ENCODE measurements at regions not wholly inside any gene's neighbourhood (a gene's known extent, or its start where the extent isn't known, plus 50 kb on each side); places are given as distances from the start of the nearest gene placed in this dataset.

DNA sequence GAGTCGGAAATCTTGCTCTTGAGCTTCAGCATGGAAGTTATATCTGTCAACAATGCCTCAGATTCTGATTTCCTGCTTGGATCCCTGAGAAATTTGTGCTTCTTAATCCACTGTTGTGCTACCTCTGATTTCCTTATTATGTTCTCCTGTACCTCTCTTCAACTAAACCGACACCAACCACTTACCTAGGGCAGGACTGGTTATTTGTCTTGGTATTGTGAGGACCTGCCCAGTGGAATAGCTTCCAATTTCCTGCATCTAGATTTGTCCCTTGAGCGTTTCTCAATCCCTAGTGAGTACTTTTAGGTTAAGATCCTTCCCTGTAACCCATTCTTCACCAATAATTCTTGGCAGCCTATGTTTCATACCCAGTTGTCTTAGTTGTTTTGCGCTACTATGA, 720.5 kb upstream of the ZNF385D start:
- CTCF ChIA-PET = no interaction called here
- DNase-seq = no peak
- Mint-ChIP-seq H3K27ac (no peak overlapping the region), H3K4me1 (ENCODE audit: low read depth) (no peaks in the 10 kb centered on the region), H3K4me3 (no peak overlapping the region), H3K9me3 (no peaks in the 10 kb centered on the region), H3K27me3 (no peaks in the 10 kb centered on the region), H3K36me3 (no peaks in the 10 kb centered on the region)
- POLR2A ChIA-PET = no interaction called here
- intact Hi-C loops (cut with micrococcal nuclease) = no loop called here

DNA sequence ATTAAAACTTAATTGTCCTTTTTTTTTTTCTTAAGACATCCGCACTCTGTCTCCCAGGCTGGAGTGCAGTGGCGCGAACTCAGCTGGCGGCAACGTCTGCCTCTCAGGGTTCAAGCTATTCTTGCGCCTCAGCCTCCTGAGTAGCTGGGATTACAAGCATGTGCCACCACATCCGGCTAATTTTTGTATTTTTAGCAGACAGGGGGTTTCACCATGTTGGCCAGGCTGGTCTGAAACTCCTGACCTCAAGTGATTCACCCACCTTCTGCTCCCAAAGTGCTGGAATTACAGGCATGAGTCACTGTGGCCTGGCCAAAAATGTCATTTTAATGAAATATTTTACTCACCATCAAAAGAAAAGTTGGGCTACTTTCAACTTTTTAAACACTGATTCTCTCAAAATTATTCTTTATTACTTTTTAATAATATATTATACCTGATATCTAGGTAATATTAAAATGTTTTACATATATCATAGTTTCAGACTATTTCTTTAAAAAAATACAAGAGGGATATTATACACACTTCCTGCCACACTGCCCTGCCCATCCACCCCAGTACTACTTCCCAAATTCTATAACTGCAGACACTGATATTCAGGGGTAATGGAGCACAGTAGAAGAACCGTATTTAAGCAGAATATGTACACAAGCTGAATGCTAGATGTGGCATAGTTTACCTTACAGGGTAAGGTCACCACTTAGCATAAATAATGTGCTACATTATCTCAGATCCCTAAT, 723.9 kb upstream of the ZNF385D start:
- intact Hi-C loops (cut with micrococcal nuclease) = no loop called here
- Mint-ChIP-seq H3K36me3 (no peaks in the 10 kb centered on the region), H3K27me3 (no peaks in the 10 kb centered on the region), H3K4me1 (ENCODE audit: low read depth) (no peaks in the 10 kb centered on the region), H3K4me3 (no peak overlapping the region), H3K9me3 (peaks cover 2% of the 10 kb centered on the region), H3K27ac (no peak overlapping the region)
- CTCF ChIA-PET = no interaction called here
- DNase-seq = no peak
- POLR2A ChIA-PET = interaction anchor here (0.6 kb wide), 1 partner anchor 1983 kb away, joined by 5 read pairs; no protein-coding TSS in a partner anchor

DNA sequence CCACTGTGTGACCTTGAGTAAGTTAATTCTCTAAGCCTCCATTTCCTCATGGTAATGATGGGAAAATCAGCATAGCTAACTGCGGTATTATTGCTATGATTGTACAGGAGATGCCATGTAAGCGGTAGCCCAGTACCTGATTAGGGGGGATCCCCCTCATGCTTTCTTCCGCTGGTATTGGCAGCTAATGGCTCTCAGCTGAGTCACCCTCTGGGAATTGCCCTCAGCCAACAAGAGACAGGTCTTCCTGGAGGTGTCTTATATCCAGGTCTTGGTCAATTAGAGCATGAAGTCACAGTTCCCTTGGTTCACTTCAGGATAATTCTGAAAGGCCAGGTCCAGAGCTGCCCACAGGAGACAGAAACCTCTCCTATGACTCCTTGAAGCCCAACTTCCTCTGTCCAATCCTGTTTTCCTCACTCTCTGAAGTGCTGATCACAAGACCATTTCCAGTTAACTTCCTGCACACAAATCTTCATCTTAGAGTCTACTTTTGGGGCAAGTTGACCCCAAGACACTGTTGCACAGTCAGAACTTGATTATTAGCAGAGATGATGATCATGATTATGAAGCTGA, 724.7 kb upstream of the ZNF385D start:
- intact Hi-C loops (cut with micrococcal nuclease) = no loop called here
- ChIA-PET POLR2A (no interaction called here), CTCF (no interaction called here)
- no peaks in the 10 kb centered on the region for H3K27me3 Mint-ChIP-seq
- H3K4me3 Mint-ChIP-seq = no peak overlapping the region
- DNase-seq = no peak
- H3K27ac Mint-ChIP-seq = no peak overlapping the region
- H3K9me3 Mint-ChIP-seq = peaks cover 2% of the 10 kb centered on the region
- no peaks in the 10 kb centered on the region for H3K4me1 Mint-ChIP-seq (ENCODE audit: low read depth)
- no peaks in the 10 kb centered on the region for H3K36me3 Mint-ChIP-seq

DNA sequence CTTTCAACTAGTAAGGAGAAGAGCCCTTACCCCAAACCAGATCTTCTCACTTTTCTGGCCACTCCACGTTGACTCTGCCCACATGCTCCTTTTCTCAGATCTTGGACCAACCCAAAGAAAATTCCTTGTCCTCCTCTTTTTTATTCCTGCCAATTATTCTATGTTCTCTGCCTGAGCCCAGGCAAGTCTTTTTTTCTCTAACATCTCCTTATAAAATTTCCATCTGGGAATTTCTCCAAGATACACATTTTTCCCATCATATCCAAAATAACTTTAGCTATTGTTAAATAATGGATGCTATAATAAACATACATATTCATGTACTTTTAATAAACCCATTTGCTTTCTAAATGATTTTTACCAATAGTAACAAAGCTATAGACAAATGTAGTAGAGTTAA, 726.0 kb upstream of the ZNF385D start:
- DNase-seq = no peak
- H3K27ac Mint-ChIP-seq = no peak overlapping the region
- peaks cover 5% of the 10 kb centered on the region for H3K9me3 Mint-ChIP-seq
- ChIA-PET CTCF (no interaction called here), POLR2A (no interaction called here)
- H3K36me3 Mint-ChIP-seq = no peaks in the 10 kb centered on the region
- H3K4me1 Mint-ChIP-seq (ENCODE audit: low read depth) = no peaks in the 10 kb centered on the region
- intact Hi-C loops (cut with micrococcal nuclease) = no loop called here
- H3K27me3 Mint-ChIP-seq = no peaks in the 10 kb centered on the region
- H3K4me3 Mint-ChIP-seq = no peak overlapping the region

DNA sequence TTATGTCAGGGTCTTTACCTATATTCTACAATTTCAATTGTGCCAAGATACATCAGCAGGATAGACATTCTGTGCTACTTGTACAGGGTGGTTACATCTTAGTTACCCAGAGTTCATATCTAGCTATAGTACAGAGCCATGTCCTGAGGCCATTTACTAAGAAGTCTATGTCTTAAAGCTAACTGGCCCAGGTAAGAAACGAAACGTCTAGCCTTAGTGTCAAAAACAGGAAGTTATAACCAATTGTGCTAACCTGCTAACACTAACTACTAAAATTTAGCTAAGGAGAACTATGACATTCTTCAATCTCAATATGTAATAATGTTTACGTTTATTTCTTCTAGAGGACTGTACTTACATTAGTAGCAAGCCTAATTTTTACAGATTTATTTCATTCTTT, 717.2 kb upstream of the UBE2E2 start:
- H3K27ac Mint-ChIP-seq = no peak overlapping the region
- ChIA-PET CTCF (no interaction called here), POLR2A (no interaction called here)
- DNase-seq = no peak
- peaks cover 6% of the 10 kb centered on the region for H3K9me3 Mint-ChIP-seq
- H3K4me1 Mint-ChIP-seq (ENCODE audit: low read depth) = no peaks in the 10 kb centered on the region
- intact Hi-C loops (cut with micrococcal nuclease) = no loop called here
- H3K36me3 Mint-ChIP-seq = no peaks in the 10 kb centered on the region
- no peaks in the 10 kb centered on the region for H3K27me3 Mint-ChIP-seq
- no peak overlapping the region for H3K4me3 Mint-ChIP-seq

DNA sequence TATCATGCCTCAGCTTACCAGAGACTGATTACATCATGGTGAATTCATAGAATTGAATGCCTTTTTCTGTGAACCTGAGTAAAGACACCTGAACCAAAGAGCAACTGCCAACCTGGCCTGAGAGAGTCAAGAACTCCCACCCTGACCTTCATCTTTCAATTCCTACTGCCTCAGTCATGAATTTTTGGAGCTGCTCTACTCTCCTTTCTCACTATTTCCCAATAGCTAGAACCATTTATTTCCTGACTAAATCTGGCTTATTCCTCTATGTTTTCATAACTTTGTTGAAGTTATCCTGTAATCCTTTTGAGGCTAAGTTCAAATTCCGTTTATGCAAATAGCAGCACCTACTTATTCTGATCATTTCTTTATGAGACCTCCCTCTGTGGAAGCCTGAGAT, 712.4 kb upstream of the UBE2E2 start:
- Mint-ChIP-seq H3K4me1 (ENCODE audit: low read depth) (no peaks in the 10 kb centered on the region), H3K27me3 (no peaks in the 10 kb centered on the region), H3K36me3 (no peaks in the 10 kb centered on the region), H3K4me3 (no peak overlapping the region), H3K27ac (no peak overlapping the region), H3K9me3 (peaks cover 5% of the 10 kb centered on the region)
- POLR2A ChIA-PET = no interaction called here
- intact Hi-C loops (cut with micrococcal nuclease) = no loop called here
- DNase-seq = no peak
- CTCF ChIA-PET = no interaction called here

DNA sequence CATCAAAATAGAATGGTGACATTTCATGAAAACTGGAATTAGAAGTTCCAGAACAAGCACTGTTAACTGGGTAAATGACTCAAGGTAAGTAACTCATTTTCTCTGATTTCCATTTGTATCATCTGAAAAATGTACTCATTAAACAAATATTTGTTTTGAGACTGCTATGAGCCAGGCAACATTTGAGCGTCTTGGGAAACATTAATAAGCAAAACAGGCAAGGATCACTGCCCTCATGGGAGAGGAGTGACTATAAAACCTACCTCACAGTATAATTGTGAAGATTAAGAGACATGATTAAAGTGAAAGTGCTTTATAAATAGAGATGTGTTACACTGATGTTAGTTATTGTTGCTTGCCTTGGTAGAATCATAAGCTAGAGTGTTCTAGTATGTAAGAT, 711.8 kb upstream of the UBE2E2 start:
- intact Hi-C loops (cut with micrococcal nuclease) = no loop called here
- Mint-ChIP-seq H3K9me3 (peaks cover 5% of the 10 kb centered on the region), H3K27ac (no peak overlapping the region), H3K4me3 (no peak overlapping the region), H3K27me3 (no peaks in the 10 kb centered on the region), H3K4me1 (ENCODE audit: low read depth) (no peaks in the 10 kb centered on the region), H3K36me3 (no peaks in the 10 kb centered on the region)
- POLR2A ChIA-PET = no interaction called here
- DNase-seq = no peak
- CTCF ChIA-PET = no interaction called here

DNA sequence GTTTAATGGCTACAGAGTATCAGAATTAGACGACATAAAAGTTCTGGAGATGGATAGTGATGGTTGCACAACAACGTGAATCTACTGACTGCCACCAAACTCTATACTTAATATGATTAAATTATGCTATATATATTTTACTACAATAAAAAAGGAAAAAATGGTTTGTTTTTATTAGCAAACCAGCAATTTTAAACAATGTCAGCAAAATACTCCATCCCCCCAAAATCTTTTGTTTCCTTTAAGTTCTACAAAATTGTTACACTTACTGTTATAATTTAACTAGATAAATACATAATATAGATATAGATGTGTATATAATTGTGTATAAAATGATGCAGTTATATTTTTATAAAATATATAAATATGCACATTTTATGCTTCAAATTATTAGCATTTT, 710.8 kb upstream of the UBE2E2 start:
- H3K4me3 Mint-ChIP-seq = no peak overlapping the region
- POLR2A ChIA-PET = no interaction called here
- CTCF ChIA-PET = no interaction called here
- H3K9me3 Mint-ChIP-seq = peaks cover 5% of the 10 kb centered on the region
- no peak for DNase-seq
- no peaks in the 10 kb centered on the region for H3K27me3 Mint-ChIP-seq
- no peaks in the 10 kb centered on the region for H3K4me1 Mint-ChIP-seq (ENCODE audit: low read depth)
- no peaks in the 10 kb centered on the region for H3K36me3 Mint-ChIP-seq
- intact Hi-C loops (cut with micrococcal nuclease) = no loop called here
- no peak overlapping the region for H3K27ac Mint-ChIP-seq

DNA sequence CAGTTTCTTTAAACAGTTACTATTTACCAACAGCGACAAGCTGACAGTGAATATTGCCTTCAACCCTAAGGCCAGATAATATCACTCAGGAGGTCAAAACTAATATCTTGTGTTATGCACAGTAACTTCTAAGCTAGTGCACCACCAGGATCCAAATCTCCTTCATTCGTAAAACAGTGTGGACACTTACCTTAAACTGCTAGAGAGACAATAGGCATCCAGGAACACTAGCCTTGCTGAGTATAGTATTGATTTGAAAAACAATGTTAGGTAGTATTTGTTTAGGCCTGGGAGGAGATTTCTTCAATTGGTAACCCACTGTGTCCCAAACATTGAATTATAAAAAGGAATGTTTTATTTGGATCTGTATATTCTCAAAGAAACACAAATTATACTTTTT, 707.9 kb upstream of the UBE2E2 start:
- intact Hi-C loops (cut with micrococcal nuclease) = no loop called here
- peaks cover 5% of the 10 kb centered on the region for H3K9me3 Mint-ChIP-seq
- POLR2A ChIA-PET = no interaction called here
- H3K4me3 Mint-ChIP-seq = no peak overlapping the region
- no peaks in the 10 kb centered on the region for H3K4me1 Mint-ChIP-seq (ENCODE audit: low read depth)
- no peak overlapping the region for H3K27ac Mint-ChIP-seq
- no peaks in the 10 kb centered on the region for H3K27me3 Mint-ChIP-seq
- CTCF ChIA-PET = interaction anchor here (0.6 kb wide), 1 partner anchor 1570 kb away, joined by 3 read pairs; no protein-coding TSS in a partner anchor
- no peaks in the 10 kb centered on the region for H3K36me3 Mint-ChIP-seq
- DNase-seq = no peak

DNA sequence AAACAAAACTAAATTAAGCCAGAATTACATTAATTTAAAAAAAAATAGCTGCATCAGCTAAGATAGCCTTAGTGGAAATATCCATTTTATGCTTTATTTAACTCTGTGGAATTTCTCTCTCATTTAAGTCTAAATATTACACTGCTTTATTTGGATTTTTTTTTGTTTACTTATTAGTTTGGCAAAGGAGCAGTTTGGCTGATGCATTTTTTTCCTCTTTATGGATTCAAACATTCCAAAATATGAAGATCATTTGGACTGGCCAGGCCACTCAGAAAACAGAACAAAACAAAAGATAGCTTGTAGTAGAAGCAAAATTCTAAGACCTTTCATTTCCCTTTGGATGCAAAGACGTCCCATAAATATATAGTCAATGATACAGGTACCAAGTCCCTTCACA, 707.3 kb upstream of the UBE2E2 start:
- Mint-ChIP-seq H3K36me3 (no peaks in the 10 kb centered on the region), H3K27ac (no peak overlapping the region), H3K27me3 (no peaks in the 10 kb centered on the region), H3K4me3 (no peak overlapping the region), H3K9me3 (peaks cover 7% of the 10 kb centered on the region), H3K4me1 (ENCODE audit: low read depth) (no peaks in the 10 kb centered on the region)
- intact Hi-C loops (cut with micrococcal nuclease) = no loop called here
- DNase-seq = no peak
- POLR2A ChIA-PET = no interaction called here
- CTCF ChIA-PET = no interaction called here

DNA sequence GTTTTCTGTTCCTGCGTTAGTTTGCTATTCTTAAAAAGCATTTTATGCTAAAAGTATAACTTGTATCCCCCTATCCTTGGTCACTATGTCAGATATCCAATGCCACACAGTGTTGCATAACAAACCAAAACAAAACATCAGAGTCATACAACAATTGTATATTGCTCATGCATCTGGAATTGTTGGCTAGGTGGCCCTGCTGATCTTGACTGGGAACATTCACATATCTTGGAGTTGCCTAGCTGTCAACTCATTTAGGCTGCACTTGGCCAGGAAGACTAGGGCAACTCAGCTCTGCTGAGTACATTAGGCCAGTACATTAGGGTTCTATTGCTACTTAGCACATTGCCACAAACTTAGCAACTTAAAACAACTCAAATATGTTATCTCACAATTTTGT, 706.5 kb upstream of the UBE2E2 start:
- DNase-seq = no peak
- H3K4me3 Mint-ChIP-seq = no peak overlapping the region
- intact Hi-C loops (cut with micrococcal nuclease) = no loop called here
- POLR2A ChIA-PET = no interaction called here
- H3K36me3 Mint-ChIP-seq = no peaks in the 10 kb centered on the region
- H3K4me1 Mint-ChIP-seq (ENCODE audit: low read depth) = no peaks in the 10 kb centered on the region
- CTCF ChIA-PET = no interaction called here
- no peak overlapping the region for H3K27ac Mint-ChIP-seq
- H3K9me3 Mint-ChIP-seq = peaks cover 5% of the 10 kb centered on the region
- H3K27me3 Mint-ChIP-seq = no peaks in the 10 kb centered on the region

DNA sequence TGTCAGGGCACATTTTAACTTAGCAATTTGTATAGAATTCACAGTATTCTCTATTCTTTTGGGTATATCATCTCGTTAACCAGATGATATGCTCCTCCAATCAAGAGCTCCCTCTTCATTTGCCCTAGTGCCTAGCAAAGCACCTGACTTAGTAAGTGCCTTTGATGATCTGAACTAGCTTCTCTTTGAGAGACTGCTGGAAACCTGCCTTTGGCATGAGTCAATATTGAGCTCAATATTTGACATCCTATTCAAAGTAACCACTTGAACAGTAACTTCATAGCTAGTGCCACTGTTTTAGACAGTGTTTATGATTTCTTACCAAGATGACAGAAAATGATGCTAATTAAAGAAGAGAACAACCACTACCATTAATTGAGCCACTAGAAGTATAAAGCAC, 696.3 kb upstream of the UBE2E2 start:
- Mint-ChIP-seq H3K9me3 (peaks cover 13% of the 10 kb centered on the region), H3K4me3 (no peak overlapping the region), H3K27me3 (no peaks in the 10 kb centered on the region), H3K36me3 (no peaks in the 10 kb centered on the region), H3K4me1 (ENCODE audit: low read depth) (no peaks in the 10 kb centered on the region), H3K27ac (no peak overlapping the region)
- ChIA-PET CTCF (no interaction called here), POLR2A (no interaction called here)
- no peak for DNase-seq
- intact Hi-C loops (cut with micrococcal nuclease) = no loop called here

DNA sequence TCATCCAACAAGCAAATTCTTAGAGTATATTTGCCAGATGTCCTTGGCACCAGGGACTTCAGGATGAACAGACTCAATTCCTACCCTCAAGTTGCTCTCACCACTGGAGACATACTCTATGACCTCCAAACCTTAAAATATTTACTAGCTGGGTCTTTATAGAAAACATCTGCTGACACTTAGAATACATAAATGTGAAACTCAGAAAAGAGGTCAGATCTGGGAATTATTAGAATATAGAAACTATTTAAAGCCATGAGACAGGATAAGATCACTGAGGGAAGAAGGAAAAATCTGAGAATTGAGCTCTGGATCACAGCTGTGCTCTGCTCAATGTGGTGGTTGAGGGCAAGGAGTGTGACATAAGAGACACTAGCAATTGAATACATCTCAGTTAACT, 695.4 kb upstream of the UBE2E2 start:
- Mint-ChIP-seq H3K4me3 (no peak overlapping the region), H3K27me3 (no peaks in the 10 kb centered on the region), H3K27ac (no peak overlapping the region), H3K9me3 (peaks cover 14% of the 10 kb centered on the region), H3K36me3 (no peaks in the 10 kb centered on the region), H3K4me1 (ENCODE audit: low read depth) (no peaks in the 10 kb centered on the region)
- POLR2A ChIA-PET = no interaction called here
- DNase-seq = no peak
- CTCF ChIA-PET = no interaction called here
- intact Hi-C loops (cut with micrococcal nuclease) = no loop called here

All from activated CD4-positive, alpha-beta memory T cell treated with anti-CD3 and anti-CD28 coated beads for 36 hours (primary cell).